ENCODE measurements at regions not wholly inside any gene's neighbourhood (a gene's known extent, or its start where the extent isn't known, plus 50 kb on each side); places are given as distances from the start of the nearest gene placed in this dataset.

- Histone ChIP-seq H3K36me3 (ENCODE audit: control insufficient read depth in 2 of 2, extremely low read depth in 1 of 2, insufficient read depth in 2 of 2, low read length in 2 of 2) (no peaks in the 10 kb centered on the region), H3K79me2 (ENCODE audit: control insufficient read depth, insufficient read depth, low read length) (no peaks in the 10 kb centered on the region), H3K27ac (ENCODE audit: insufficient read depth, low read depth, low read length) (no peak overlapping the region), H3K9me3 (replicated peaks; ENCODE audit: control insufficient read depth, insufficient read depth, low read length) (peaks cover 3% of the 10 kb centered on the region), H3K9me1 (replicated peaks; ENCODE audit: control insufficient read depth, extremely low read depth, insufficient read depth, low read length) (no peaks in the 10 kb centered on the region), H3K4me1 (ENCODE audit: control insufficient read depth, extremely low read depth, insufficient read depth, low read length) (no peaks in the 10 kb centered on the region), H2AFZ (ENCODE audit: low read depth, low read length) (no peak overlapping the region), H3K9ac (replicated peaks; ENCODE audit: extremely low read depth, insufficient read depth, low read length) (no peak overlapping the region), H3K27me3 (ENCODE audit: control insufficient read depth in 2 of 2, insufficient read depth in 2 of 2, low read length in 2 of 2) (no peaks in the 10 kb centered on the region), H4K20me1 (replicated peaks; ENCODE audit: control insufficient read depth, extremely low read depth, insufficient read depth, low read length) (no peaks in the 10 kb centered on the region), H3K4me2 (ENCODE audit: insufficient read depth, low read length) (no peak overlapping the region), H3K4me3 (replicated peaks in 1 of 3; ENCODE audit: insufficient read depth in 1 of 3, low read depth in 1 of 3, low read length in 3 of 3) (no peak overlapping the region)
- no peak for FAIRE-seq
- no peak for TF ChIP-seq EZH2 (IDR thresholded peaks at IDR 0.05; ENCODE audit: borderline replicate concordance, low read depth, low read length, severe bottlenecking)
- no TSS peak for BruUV-seq (replicated peaks)
- intact Hi-C loops (cut with micrococcal nuclease) (no loop called here), dilution Hi-C loops (cut with MboI; ENCODE audit: extremely low pct_ligation_motif_present, low sequenced_read_pairs) (no loop called here)
- CTCF ChIA-PET = no interaction called here
- no peak for DNase-seq (ENCODE audit: low read depth, low spot score)
- POLR2A ChIA-PET = no interaction called here
Observed at GRCh38 chr5:165913059-165913458, 2378.4 kb upstream of the WWC1 start.

GRCh38 chr5:165914456-165914855 lies 2377.0 kb upstream of the WWC1 start:
- ChIA-PET POLR2A (no interaction called here), CTCF (no interaction called here)
- dilution Hi-C loops (cut with MboI; ENCODE audit: extremely low pct_ligation_motif_present, low sequenced_read_pairs) (no loop called here), intact Hi-C loops (cut with micrococcal nuclease) (no loop called here)
- no peak overlapping the region for H3K27ac ChIP-seq (ENCODE audit: insufficient read depth, low read depth, low read length)
- no peaks in the 10 kb centered on the region for H3K79me2 ChIP-seq (ENCODE audit: control insufficient read depth, insufficient read depth, low read length)
- H2AFZ ChIP-seq (ENCODE audit: low read depth, low read length) = no peak overlapping the region
- no peak for DNase-seq (ENCODE audit: low read depth, low spot score)
- H3K9me3 ChIP-seq (replicated peaks; ENCODE audit: control insufficient read depth, insufficient read depth, low read length) = peaks cover 1% of the 10 kb centered on the region
- no peak overlapping the region for H3K9ac ChIP-seq (replicated peaks; ENCODE audit: extremely low read depth, insufficient read depth, low read length)
- no peaks in the 10 kb centered on the region for H4K20me1 ChIP-seq (replicated peaks; ENCODE audit: control insufficient read depth, extremely low read depth, insufficient read depth, low read length)
- H3K36me3 ChIP-seq (ENCODE audit: control insufficient read depth in 2 of 2, extremely low read depth in 1 of 2, insufficient read depth in 2 of 2, low read length in 2 of 2) = no peaks in the 10 kb centered on the region
- no peak for FAIRE-seq
- no peak overlapping the region for H3K4me2 ChIP-seq (ENCODE audit: insufficient read depth, low read length)
- no peaks in the 10 kb centered on the region for H3K9me1 ChIP-seq (replicated peaks; ENCODE audit: control insufficient read depth, extremely low read depth, insufficient read depth, low read length)
- no peak overlapping the region for H3K4me3 ChIP-seq (replicated peaks in 1 of 3; ENCODE audit: insufficient read depth in 1 of 3, low read depth in 1 of 3, low read length in 3 of 3)
- no peaks in the 10 kb centered on the region for H3K27me3 ChIP-seq (ENCODE audit: control insufficient read depth in 2 of 2, insufficient read depth in 2 of 2, low read length in 2 of 2)
- BruUV-seq (replicated peaks) = no TSS peak
- TF ChIP-seq MYC (IDR thresholded peaks at IDR 0.05; ENCODE audit: low read depth, low read length) (no peak), JUN (IDR thresholded peaks at IDR 0.05; ENCODE audit: borderline replicate concordance, insufficient read depth, insufficient read length, low read depth) (no peak), EZH2 (IDR thresholded peaks at IDR 0.05; ENCODE audit: borderline replicate concordance, low read depth, low read length, severe bottlenecking) (no peak), CTCF (IDR thresholded peaks at IDR 0.05; ENCODE audit: extremely low read depth in 1 of 2, insufficient read depth in 1 of 2, low read depth in 1 of 2, low read length in 2 of 2) (no peak), GATA2 (IDR thresholded peaks at IDR 0.05; ENCODE audit: insufficient read depth, insufficient read length, low read depth, low read length) (no peak), FOS (IDR thresholded peaks at IDR 0.05; ENCODE audit: borderline replicate concordance, insufficient read depth, low read length) (no peak), POLR2AphosphoS5 (IDR thresholded peaks at IDR 0.05; ENCODE audit: insufficient read depth, low read depth, low read length) (no peak), MAX (IDR thresholded peaks at IDR 0.05; ENCODE audit: insufficient read depth, insufficient read length) (no peak), POLR2A (IDR thresholded peaks at IDR 0.05; ENCODE audit: low read depth, low read length) (no peak)
- no peaks in the 10 kb centered on the region for H3K4me1 ChIP-seq (ENCODE audit: control insufficient read depth, extremely low read depth, insufficient read depth, low read length)

All from endothelial cell of umbilical vein (primary cell).